Vagina (tissue), 2 donors: ENCODE measurements at regions not wholly inside any gene's neighbourhood (a gene's known extent, or its start where the extent isn't known, plus 50 kb on each side); places are given as distances from the start of the nearest gene placed in this dataset.

Source experiments
- CTCF ChIP-seq, 3 experiments: fragments of 450-650 bp in 2 of 3; fragments of 200-600 bp in 1 of 3; sonication (generic) in 1 of 3; IDR thresholded peaks; one replicate each; pipeline ENCODE4 v1.5.1; 2017 to 2019; ENCODE audit warnings: antibody characterized with exemption in 3 of 3, mild to moderate bottlenecking in 2 of 3, moderate library complexity in 2 of 3
- POLR2A ChIP-seq, 2 donors: fragments of 450-650 bp; IDR thresholded peaks; one replicate each; pipeline ENCODE4 v1.6.1; 2017; ENCODE audit warnings: antibody characterized with exemption in 2 of 2, mild to moderate bottlenecking in 2 of 2, moderate library complexity in 2 of 2
- POLR2AphosphoS5 ChIP-seq, 2 donors: sonication (generic); formaldehyde crosslinking; IDR thresholded peaks; one replicate each; pipeline ENCODE4 v1.9.0; 2017; ENCODE audit warnings: antibody characterized with exemption in 2 of 2, mild to moderate bottlenecking in 2 of 2, low read depth in 1 of 2; ENCODE audit not compliant: insufficient read depth in 1 of 2

GRCh38 chrX:51837921-51838320, 55.5 kb upstream of the MAGED1 start:
- no peak for TF ChIP-seq CTCF (IDR thresholded peaks at IDR 0.05)
- TF ChIP-seq POLR2AphosphoS5 (IDR thresholded peaks at IDR 0.05; ENCODE audit: insufficient read depth in 1 of 2, low read depth in 1 of 2) = no peak
- no peak for TF ChIP-seq POLR2A (IDR thresholded peaks at IDR 0.05)
